ENCODE measurements at regions not wholly inside any gene's neighbourhood (a gene's known extent, or its start where the extent isn't known, plus 50 kb on each side); places are given as distances from the start of the nearest gene placed in this dataset.

DNA sequence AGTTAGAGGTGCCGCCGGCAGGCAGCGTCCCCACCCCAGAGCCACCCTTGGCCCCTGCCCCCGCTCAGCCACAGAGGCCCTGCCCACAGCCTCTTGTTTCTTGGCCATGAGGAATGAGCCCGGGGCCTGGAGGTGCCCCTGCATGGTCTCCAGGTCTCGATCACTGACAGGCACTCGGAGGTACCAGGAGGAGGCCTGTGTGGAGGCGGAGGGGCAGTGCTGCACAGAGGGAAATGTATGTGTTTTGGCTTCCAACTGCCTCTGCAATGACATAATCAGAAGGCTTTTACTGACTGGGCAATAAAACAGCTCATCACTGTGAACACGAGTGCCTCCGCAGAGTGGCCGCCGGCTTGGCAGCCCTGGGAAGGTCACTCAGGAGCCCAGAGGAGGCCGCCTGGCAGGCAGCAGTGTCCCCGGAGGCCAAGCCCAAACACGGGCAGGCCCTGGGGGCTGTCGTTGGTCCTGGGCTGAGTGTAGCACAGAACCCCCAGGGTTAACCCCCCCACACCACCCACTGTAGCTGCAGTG lies 61.1 kb upstream of the GATA5 start:
- no peaks in the 10 kb centered on the region for H3K4me1 Mint-ChIP-seq (ENCODE audit: low read depth)
- no peaks in the 10 kb centered on the region for H3K36me3 Mint-ChIP-seq (ENCODE audit: low read depth)
- TF ChIP-seq, protein P1, sequence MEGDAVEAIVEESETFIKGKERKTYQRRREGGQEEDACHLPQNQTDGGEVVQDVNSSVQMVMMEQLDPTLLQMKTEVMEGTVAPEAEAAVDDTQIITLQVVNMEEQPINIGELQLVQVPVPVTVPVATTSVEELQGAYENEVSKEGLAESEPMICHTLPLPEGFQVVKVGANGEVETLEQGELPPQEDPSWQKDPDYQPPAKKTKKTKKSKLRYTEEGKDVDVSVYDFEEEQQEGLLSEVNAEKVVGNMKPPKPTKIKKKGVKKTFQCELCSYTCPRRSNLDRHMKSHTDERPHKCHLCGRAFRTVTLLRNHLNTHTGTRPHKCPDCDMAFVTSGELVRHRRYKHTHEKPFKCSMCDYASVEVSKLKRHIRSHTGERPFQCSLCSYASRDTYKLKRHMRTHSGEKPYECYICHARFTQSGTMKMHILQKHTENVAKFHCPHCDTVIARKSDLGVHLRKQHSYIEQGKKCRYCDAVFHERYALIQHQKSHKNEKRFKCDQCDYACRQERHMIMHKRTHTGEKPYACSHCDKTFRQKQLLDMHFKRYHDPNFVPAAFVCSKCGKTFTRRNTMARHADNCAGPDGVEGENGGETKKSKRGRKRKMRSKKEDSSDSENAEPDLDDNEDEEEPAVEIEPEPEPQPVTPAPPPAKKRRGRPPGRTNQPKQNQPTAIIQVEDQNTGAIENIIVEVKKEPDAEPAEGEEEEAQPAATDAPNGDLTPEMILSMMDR (IDR thresholded peaks at IDR 0.05): no peak
- peaks cover 4% of the 10 kb centered on the region for H3K27me3 Mint-ChIP-seq (ENCODE audit: low read depth)
- no peak for DNase-seq (ENCODE audit: low spot score)
- no peaks in the 10 kb centered on the region for H3K9me3 Mint-ChIP-seq (ENCODE audit: low read depth)
- H3K27ac Mint-ChIP-seq (ENCODE audit: unreplicated experiment): no peak overlapping the region
- H3K4me3 Mint-ChIP-seq (ENCODE audit: unreplicated experiment): no peak overlapping the region

DNA sequence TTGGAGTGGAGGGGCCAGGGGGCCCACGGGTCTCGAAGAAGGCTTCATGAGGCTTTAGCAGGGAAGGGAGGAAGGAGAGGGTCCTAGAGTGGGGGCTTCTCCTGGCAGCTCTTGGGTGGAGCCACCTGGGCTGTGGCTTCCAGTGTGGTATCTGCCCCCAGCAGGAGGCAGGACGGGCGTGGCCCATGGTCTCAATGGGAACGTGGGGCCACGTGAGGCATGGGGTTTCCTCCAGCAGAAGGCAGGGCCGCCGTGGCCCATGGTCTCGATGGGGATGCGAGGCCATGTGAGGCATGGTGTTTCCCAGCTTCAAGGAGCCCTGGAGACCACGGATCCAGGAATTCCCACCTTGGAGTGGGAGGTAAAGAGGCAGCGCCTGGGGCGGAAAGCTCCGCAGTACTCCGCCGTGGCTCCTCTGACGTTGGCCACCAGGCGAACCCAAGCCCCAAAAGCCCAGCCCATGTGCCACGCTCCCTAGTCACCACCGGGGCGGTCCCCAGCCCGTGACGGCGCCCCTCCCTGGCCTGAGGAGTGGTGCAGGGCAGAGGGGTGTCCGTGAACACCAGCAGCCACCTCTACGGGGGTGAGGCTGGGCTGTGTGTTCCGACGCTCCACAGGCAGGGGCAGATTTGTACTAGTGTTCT lies 62.0 kb upstream of the GATA5 start:
- TF ChIP-seq, protein P1 (IDR thresholded peaks at IDR 0.05): no peak
- no peak for DNase-seq (ENCODE audit: low spot score)
- H3K4me3 Mint-ChIP-seq (ENCODE audit: unreplicated experiment): no peak overlapping the region
- no peaks in the 10 kb centered on the region for H3K4me1 Mint-ChIP-seq (ENCODE audit: low read depth)
- H3K9me3 Mint-ChIP-seq (ENCODE audit: low read depth): no peaks in the 10 kb centered on the region
- no peak overlapping the region for H3K27ac Mint-ChIP-seq (ENCODE audit: unreplicated experiment)
- no peaks in the 10 kb centered on the region for H3K36me3 Mint-ChIP-seq (ENCODE audit: low read depth)
- H3K27me3 Mint-ChIP-seq (ENCODE audit: low read depth): peaks cover 8% of the 10 kb centered on the region

DNA sequence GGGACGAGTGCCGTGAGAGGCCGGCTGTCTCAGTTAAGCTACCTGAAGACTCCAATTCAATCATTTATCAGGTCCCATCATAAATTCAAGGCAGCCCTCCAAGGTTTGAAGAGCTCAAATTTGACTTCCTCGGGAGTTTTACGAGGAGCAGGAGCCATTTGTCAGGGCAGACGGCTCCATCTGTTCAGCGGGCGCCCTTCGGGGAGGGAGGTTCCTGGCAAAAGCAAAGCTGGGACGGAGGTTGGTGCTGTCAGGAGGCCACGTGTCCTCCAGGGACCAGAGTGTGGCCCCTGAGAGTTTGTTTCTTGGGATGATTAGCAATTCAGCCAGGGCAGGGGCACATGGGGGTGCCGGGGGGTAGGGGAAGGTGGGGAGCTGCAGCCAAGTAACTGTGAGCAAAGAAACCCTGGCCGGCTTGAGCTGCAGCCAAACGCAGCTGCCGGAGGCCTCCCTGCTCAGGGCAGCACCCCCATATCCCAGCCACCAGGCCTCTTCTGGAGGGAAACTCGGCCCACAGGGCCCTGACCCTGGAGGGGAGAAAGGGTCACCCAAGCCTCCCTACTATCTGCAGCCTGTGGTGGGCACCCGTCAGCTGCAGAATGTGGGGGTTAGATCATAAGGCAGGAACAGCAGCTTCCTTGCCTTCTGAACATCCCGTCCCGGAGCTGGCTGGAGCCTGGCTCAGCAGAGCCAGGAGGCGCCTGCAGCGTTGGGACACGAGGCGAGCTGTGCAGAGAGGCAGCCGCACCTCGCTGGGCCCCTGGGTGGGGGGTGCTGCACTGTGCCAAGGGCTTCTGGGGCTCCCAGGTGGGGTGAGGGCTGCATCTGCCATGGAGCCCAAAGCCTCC lies 63.6 kb upstream of the GATA5 start:
- H3K36me3 Mint-ChIP-seq (ENCODE audit: low read depth): no peaks in the 10 kb centered on the region
- TF ChIP-seq, protein P1 (IDR thresholded peaks at IDR 0.05): no peak
- no peak for DNase-seq (ENCODE audit: low spot score)
- peaks cover 2% of the 10 kb centered on the region for H3K9me3 Mint-ChIP-seq (ENCODE audit: low read depth)
- H3K4me1 Mint-ChIP-seq (ENCODE audit: low read depth): no peaks in the 10 kb centered on the region
- no peak overlapping the region for H3K4me3 Mint-ChIP-seq (ENCODE audit: unreplicated experiment)
- H3K27ac Mint-ChIP-seq (ENCODE audit: unreplicated experiment): no peak overlapping the region
- peaks cover 13% of the 10 kb centered on the region for H3K27me3 Mint-ChIP-seq (ENCODE audit: low read depth)

DNA sequence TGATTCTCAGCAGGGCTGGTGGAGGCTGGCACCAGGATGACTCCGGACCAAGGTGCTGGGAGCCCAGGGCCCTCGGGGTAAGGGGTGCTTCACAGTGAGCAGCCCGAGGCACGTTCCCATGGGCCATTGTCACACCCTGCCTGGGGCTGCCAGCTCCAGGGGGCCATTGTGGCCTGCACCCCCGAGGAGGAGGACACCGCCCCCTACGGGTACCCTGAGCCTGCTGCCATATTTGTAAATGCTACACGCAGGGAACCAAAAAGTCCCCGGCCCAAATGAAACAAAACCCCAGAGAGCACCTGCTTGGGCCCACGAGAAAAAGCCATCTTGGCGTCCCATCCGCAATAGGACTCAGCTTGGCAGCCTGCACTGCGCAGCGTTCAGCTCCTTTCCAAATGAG lies 64.7 kb upstream of the GATA5 start:
- Mint-ChIP-seq H3K27me3 (ENCODE audit: low read depth) (peaks cover 16% of the 10 kb centered on the region), H3K27ac (ENCODE audit: unreplicated experiment) (no peak overlapping the region), H3K36me3 (ENCODE audit: low read depth) (no peaks in the 10 kb centered on the region), H3K4me3 (ENCODE audit: unreplicated experiment) (no peak overlapping the region), H3K4me1 (ENCODE audit: low read depth) (no peaks in the 10 kb centered on the region), H3K9me3 (ENCODE audit: low read depth) (peaks cover 5% of the 10 kb centered on the region)
- no peak for DNase-seq (ENCODE audit: low spot score)
- TF ChIP-seq, protein P1 (IDR thresholded peaks at IDR 0.05): no peak

DNA sequence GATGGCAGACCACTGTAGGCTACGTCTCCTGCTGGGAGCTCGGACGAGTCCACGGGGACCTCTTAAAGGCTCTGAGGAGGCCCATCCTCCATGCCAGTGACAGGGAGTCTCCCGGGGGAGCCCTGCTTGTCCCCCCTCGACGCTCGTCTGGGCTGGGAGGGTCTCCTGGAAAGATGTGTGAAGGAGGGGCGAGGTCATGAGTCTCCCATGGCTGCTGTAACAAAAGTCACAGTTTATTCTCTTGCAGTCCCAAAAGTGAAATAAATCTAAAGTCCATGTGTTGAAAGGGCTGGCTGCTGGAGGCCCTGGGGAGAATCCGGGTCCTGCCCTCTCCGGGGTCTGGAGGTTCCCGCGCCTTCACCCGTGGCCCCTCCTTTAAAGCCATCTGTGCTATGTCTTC lies 67.1 kb upstream of the GATA5 start:
- peaks cover 19% of the 10 kb centered on the region for H3K27me3 Mint-ChIP-seq (ENCODE audit: low read depth)
- no peaks in the 10 kb centered on the region for H3K4me1 Mint-ChIP-seq (ENCODE audit: low read depth)
- no peak overlapping the region for H3K27ac Mint-ChIP-seq (ENCODE audit: unreplicated experiment)
- H3K36me3 Mint-ChIP-seq (ENCODE audit: low read depth): no peaks in the 10 kb centered on the region
- TF ChIP-seq, protein P1 (IDR thresholded peaks at IDR 0.05): no peak
- H3K4me3 Mint-ChIP-seq (ENCODE audit: unreplicated experiment): no peak overlapping the region
- peaks cover 5% of the 10 kb centered on the region for H3K9me3 Mint-ChIP-seq (ENCODE audit: low read depth)
- DNase-seq (ENCODE audit: low spot score): no peak
